NCI-H1694 treated with DMSO at 0.1 percent for 48 hours (cell line): ENCODE measurements at regions not wholly inside any gene's neighbourhood (a gene's known extent, or its start where the extent isn't known, plus 50 kb on each side); places are given as distances from the start of the nearest gene placed in this dataset.
"Not testable (repeated sequence)": the region's sequence is repeated elsewhere in the genome, so short reads cannot be mapped to it uniquely, and the experiment has no call there.

Experiments used
- DNase-seq: peaks from one replicate; lab custom pipeline; 2025; lab: John Stamatoyannopoulos, UW

GRCh38 chrX:125680366-125680765 is 360.7 kb downstream of the TEX13C start:
- no peak for DNase-seq

- DNase-seq, result no peak
Measured at GRCh38 chrX:125681058-125681457, 361.4 kb downstream of the TEX13C start.

GRCh38 chrX:125681507-125681906 is 361.8 kb downstream of the TEX13C start:
- DNase-seq, result no peak

- not testable (repeated sequence) for DNase-seq
Measured at GRCh38 chrX:125690522-125690921, 370.9 kb downstream of the TEX13C start.

- no peak for DNase-seq
Measured at GRCh38 chrX:125694171-125694570, 374.5 kb downstream of the TEX13C start.

- no peak for DNase-seq
Measured at GRCh38 chrX:125709074-125709473, 389.4 kb downstream of the TEX13C start.

GRCh38 chrX:125709532-125709931 is 389.9 kb downstream of the TEX13C start:
- DNase-seq, result no peak

GRCh38 chrX:125710403-125711062 is 390.9 kb downstream of the TEX13C start:
- DNase-seq, result no peak

- DNase-seq, result no peak
Measured at GRCh38 chrX:125711103-125711502, 391.4 kb downstream of the TEX13C start.

GRCh38 chrX:125713633-125714032 is 394.0 kb downstream of the TEX13C start:
- no peak for DNase-seq

- no peak for DNase-seq
Measured at GRCh38 chrX:125727117-125727516, 407.4 kb downstream of the TEX13C start.

GRCh38 chrX:125736008-125736729 is 416.5 kb downstream of the TEX13C start:
- no peak for DNase-seq

GRCh38 chrX:125742811-125743210 is 423.1 kb downstream of the TEX13C start:
- DNase-seq, result no peak

- DNase-seq, result no peak
Measured at GRCh38 chrX:125744914-125745313, 421.2 kb downstream of the DCAF12L2 start.

GRCh38 chrX:125757794-125758564 is 408.1 kb downstream of the DCAF12L2 start:
- no peak for DNase-seq

- no peak for DNase-seq
Measured at GRCh38 chrX:125758819-125759218, 407.3 kb downstream of the DCAF12L2 start.

GRCh38 chrX:125762954-125763353 is 403.1 kb downstream of the DCAF12L2 start:
- DNase-seq, result no peak

- DNase-seq, result no peak
Measured at GRCh38 chrX:125765347-125765746, 400.7 kb downstream of the DCAF12L2 start.

- no peak for DNase-seq
Measured at GRCh38 chrX:125769628-125770027, 396.5 kb downstream of the DCAF12L2 start.

GRCh38 chrX:125778261-125778660 is 387.8 kb downstream of the DCAF12L2 start:
- DNase-seq, result no peak

GRCh38 chrX:125782184-125782583 is 383.9 kb downstream of the DCAF12L2 start:
- no peak for DNase-seq

GRCh38 chrX:125786316-125786715 is 379.8 kb downstream of the DCAF12L2 start:
- no peak for DNase-seq

GRCh38 chrX:125791787-125792186 is 374.3 kb downstream of the DCAF12L2 start:
- DNase-seq, result no peak
